Activated B cell treated with CpG ODN at 0.5 μM for 24 hours (primary cell): ENCODE measurements at regions not wholly inside any gene's neighbourhood (a gene's known extent, or its start where the extent isn't known, plus 50 kb on each side); places are given as distances from the start of the nearest gene placed in this dataset.
"Not testable (repeated sequence)": the region's sequence is repeated elsewhere in the genome, so short reads cannot be mapped to it uniquely, and the experiment has no call there.

Experiments
- ATAC-seq: fragments of 200-7000 bp; cut with Tn5 transposase; one replicate; pipeline ENCODE4 v1.10.0; 2021; ENCODE audit warnings: low read depth, mild to moderate bottlenecking, moderate library complexity
- CTCF ChIA-PET: fragments of 350-600 bp; sonication (Branson Sonifier 250); formaldehyde crosslinking; loops from one replicate; lab custom pipeline; 2021; ENCODE audit warnings: antibody characterized with exemption; lab: Charles Lee
- POLR2A ChIA-PET: fragments of 350-600 bp; sonication (Branson Sonifier 250); formaldehyde crosslinking; loops from one replicate; lab custom pipeline; 2021; ENCODE audit warnings: antibody characterized with exemption; lab: Charles Lee
- DNase-seq: peaks from one replicate; pipeline ENCODE4 v3.0.0; 2022
- H3K27ac Mint-ChIP-seq: one replicate; pipeline ENCODE4 v1.8.0; 2020; ENCODE audit warnings: mixed read lengths
- H3K27me3 Mint-ChIP-seq: one replicate; pipeline ENCODE4 v1.8.0; 2021; ENCODE audit warnings: mixed read lengths
- H3K36me3 Mint-ChIP-seq: one replicate; pipeline ENCODE4 v1.8.0; 2021; ENCODE audit warnings: low read depth, mixed read lengths
- H3K4me1 Mint-ChIP-seq: one replicate; pipeline ENCODE4 v1.8.0; 2021; ENCODE audit warnings: mixed read lengths
- H3K4me3 Mint-ChIP-seq: one replicate; pipeline ENCODE4 v1.8.0; 2020; ENCODE audit warnings: mild to moderate bottlenecking, mixed read lengths
- H3K9me3 Mint-ChIP-seq: one replicate; pipeline ENCODE4 v1.8.0; 2020; ENCODE audit warnings: mixed read lengths
- CTCF ChIP-seq: fragments of 200-600 bp; IDR thresholded peaks from one replicate; pipeline ENCODE4 v1.8.0; 2022; ENCODE audit warnings: antibody characterized with exemption, mild to moderate bottlenecking
- intact Hi-C: fragments of 100-400 bp; cut with micrococcal nuclease; formaldehyde crosslinking; loops from one replicate; pipeline ENCODE4 v1.15.1; 2024

GRCh38 chr4:123530357-123530756 lies 133.8 kb downstream of the SPRY1 start:
- Mint-ChIP-seq H3K4me1 (peaks cover 3% of the 10 kb centered on the region), H3K36me3 (no peaks in the 10 kb centered on the region), H3K27me3 (no peaks in the 10 kb centered on the region), H3K9me3 (no peaks in the 10 kb centered on the region), H3K4me3 (no peak overlapping the region), H3K27ac (no peak overlapping the region)
- no peak for ATAC-seq
- ChIA-PET CTCF (no interaction called here), POLR2A (no interaction called here)
- no peak for TF ChIP-seq CTCF
- intact Hi-C loops, result no loop called here
- no peak for DNase-seq

GRCh38 chr4:123535037-123535748 lies 138.6 kb downstream of the SPRY1 start:
- ChIA-PET POLR2A (no interaction called here), CTCF (interaction anchor here (1.4 kb wide), 1 partner anchor 29 kb away, joined by 3 read pairs; no protein-coding TSS in a partner anchor)
- no peaks in the 10 kb centered on the region for H3K36me3 Mint-ChIP-seq
- no peak for TF ChIP-seq CTCF
- peaks cover 14% of the 10 kb centered on the region for H3K4me1 Mint-ChIP-seq
- H3K4me3 Mint-ChIP-seq, result no peak overlapping the region
- no peaks in the 10 kb centered on the region for H3K27me3 Mint-ChIP-seq
- intact Hi-C loops, result no loop called here
- DNase-seq, result no peak
- no peaks in the 10 kb centered on the region for H3K9me3 Mint-ChIP-seq
- ATAC-seq, result no peak
- no peak overlapping the region for H3K27ac Mint-ChIP-seq

DNA sequence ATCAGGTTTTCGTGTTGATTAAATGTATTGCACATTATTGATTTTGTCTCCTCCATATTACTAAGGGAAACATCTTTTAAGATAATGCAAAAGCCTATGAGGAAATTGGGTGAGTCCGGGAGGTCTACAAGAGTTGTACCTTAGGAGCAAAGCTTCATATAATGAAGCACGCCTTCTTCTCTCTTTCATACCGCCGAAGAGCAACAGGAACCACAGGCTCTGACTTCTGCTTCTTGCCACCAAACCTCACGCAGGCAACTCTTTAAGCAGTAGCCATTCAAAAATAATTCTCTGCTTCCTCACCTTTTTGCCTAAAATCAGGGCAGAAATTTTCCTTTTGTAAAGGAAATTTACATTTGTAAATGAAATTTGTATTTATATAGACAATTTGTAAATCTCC lies 139.6 kb downstream of the SPRY1 start:
- ChIA-PET POLR2A (no interaction called here), CTCF (interaction anchor here (1.4 kb wide), 1 partner anchor 28 kb away, joined by 3 read pairs; no protein-coding TSS in a partner anchor)
- no peak for TF ChIP-seq CTCF
- H3K27ac Mint-ChIP-seq, result no peak overlapping the region
- no peaks in the 10 kb centered on the region for H3K36me3 Mint-ChIP-seq
- H3K4me3 Mint-ChIP-seq, result peak overlapping the region; percentile 24
- H3K27me3 Mint-ChIP-seq, result no peaks in the 10 kb centered on the region
- ATAC-seq (no peak), DNase-seq (no peak)
- H3K4me1 Mint-ChIP-seq, result peaks cover 14% of the 10 kb centered on the region
- H3K9me3 Mint-ChIP-seq, result no peaks in the 10 kb centered on the region
- intact Hi-C loops, result no loop called here

DNA sequence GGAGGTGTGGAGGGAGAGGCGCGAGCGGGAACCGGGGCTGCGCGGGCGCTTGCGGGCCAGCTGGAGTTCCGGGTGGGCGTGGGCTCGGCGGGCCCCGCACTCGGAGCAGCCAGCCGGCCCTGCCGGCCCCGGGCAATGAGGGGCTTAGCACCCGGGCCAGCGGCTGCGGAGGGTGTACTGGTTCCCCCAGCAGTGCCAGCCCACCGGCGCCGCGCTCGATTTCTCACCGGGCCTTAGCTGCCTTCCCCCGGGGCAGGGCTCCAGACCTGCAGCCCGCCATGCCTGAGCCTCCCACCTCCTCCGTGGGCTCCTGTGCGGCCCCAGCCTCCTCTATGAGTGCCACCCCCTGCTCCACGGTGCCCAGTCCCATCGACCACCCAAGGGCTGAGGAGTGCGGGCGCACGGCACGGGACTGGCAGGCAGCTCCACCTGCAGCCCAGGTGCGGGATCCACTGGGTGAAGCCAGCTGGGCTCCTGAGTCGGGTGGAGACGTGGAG lies 141.4 kb downstream of the SPRY1 start:
- H3K9me3 Mint-ChIP-seq, CTCF ChIA-PET, H3K27ac Mint-ChIP-seq, H3K27me3 Mint-ChIP-seq, H3K4me3 Mint-ChIP-seq, H3K36me3 Mint-ChIP-seq, ATAC-seq, POLR2A ChIA-PET, intact Hi-C loops, DNase-seq: not testable (repeated sequence)
- H3K4me1 Mint-ChIP-seq, result peaks cover 14% of the 10 kb centered on the region

- H3K36me3 Mint-ChIP-seq, result no peaks in the 10 kb centered on the region
- ATAC-seq, result no peak
- no peak for DNase-seq
- H3K4me1 Mint-ChIP-seq, result no peaks in the 10 kb centered on the region
- TF ChIP-seq CTCF, result no peak
- peaks cover 5% of the 10 kb centered on the region for H3K9me3 Mint-ChIP-seq
- POLR2A ChIA-PET, result no interaction called here
- CTCF ChIA-PET, result no interaction called here
- intact Hi-C loops, result no loop called here
- peaks cover 3% of the 10 kb centered on the region for H3K27me3 Mint-ChIP-seq
- H3K4me3 Mint-ChIP-seq, result no peak overlapping the region
- no peak overlapping the region for H3K27ac Mint-ChIP-seq
These were observed 149.3 kb downstream of the SPRY1 start for GRCh38 chr4:123545667-123546572.
